Psoas muscle (tissue), 7 donors: ENCODE measurements at regions not wholly inside any gene's neighbourhood (a gene's known extent, or its start where the extent isn't known, plus 50 kb on each side); places are given as distances from the start of the nearest gene placed in this dataset.
"Not testable (repeated sequence)": the region's sequence is repeated elsewhere in the genome, so short reads cannot be mapped to it uniquely, and the experiment has no call there.

ENCODE experiments used
- ATAC-seq, 4 donors: fragments of 200-7000 bp; cut with Tn5 transposase; one replicate each; pipeline ENCODE4 v1.9.1; 2020; ENCODE audit warnings: moderate library complexity in 3 of 4, mild to moderate bottlenecking in 2 of 4
- DNase-seq, 2 donors: peaks; one replicate each; pipeline ENCODE4 v3.0.0-alpha.2; 2020
- H3K27ac ChIP-seq: fragments of 200-600 bp; one replicate; pipeline ENCODE4 v1.8.0; 2022
- H3K27me3 ChIP-seq, 3 donors: fragments of 200-600 bp in 1 of 3; one replicate each; pipeline versions ENCODE4 v1.6.1 to v1.8.0; 2013 to 2022; ENCODE audit warnings: low read length in 2 of 3, mild to moderate bottlenecking in 2 of 3, moderate library complexity in 1 of 3; ENCODE audit not compliant: insufficient read depth in 3 of 3
- H3K36me3 ChIP-seq, 2 donors: fragments of 200-600 bp in 1 of 2; one replicate each; pipeline versions ENCODE4 v1.6.1 to v1.8.0; 2013 to 2022; ENCODE audit warnings: low read depth in 1 of 2, mild to moderate bottlenecking in 1 of 2, moderate library complexity in 1 of 2; ENCODE audit not compliant: insufficient read depth in 1 of 2
- H3K4me1 ChIP-seq: fragments of 200-600 bp; one replicate; pipeline ENCODE4 v1.8.0; 2022
- H3K4me3 ChIP-seq: fragments of 200-600 bp; one replicate; pipeline ENCODE4 v1.8.0; 2022; ENCODE audit warnings: mild to moderate bottlenecking
- H3K9me3 ChIP-seq: fragments of 200-600 bp; one replicate; pipeline ENCODE4 v1.8.0; 2022
- CTCF ChIP-seq: fragments of 200-600 bp; IDR thresholded peaks from one replicate; pipeline ENCODE4 v1.8.0; 2022; ENCODE audit warnings: antibody characterized with exemption
- WGBS, 3 donors: extraction: QIAGEN DNeasy Blood & Tissue Kit; methylation state at CpG; one replicate each; pipeline versions ENCODE4 v1.1.6 to v1.1.7; 2013; 5-methylcytosine and 5-hydroxymethylcytosine counted together
- intact Hi-C, 2 donors: fragments of 100-400 bp; cut with DNase I; formaldehyde crosslinking; loops; one replicate each; pipeline versions ENCODE4 v1.11.0 to v1.14.2; 2022
- donor health status: healthy with polysubstance abuse.
- donor health status: DM: no; HTN: no; CAD: no; lungs with moderate emphysema.
- donor health status: Bipolar disorder and iron deficiency.
- donor health status: healthy.
- donor health status: DM: yes; HTN: yes; CAD: no.
- donor health status: DM: no; HTN: no; CAD: no.
- donor health status: DM: yes; HTN: yes; CAD: no.

- DNase-seq (peak in 1 of 2 donors; percentile 32), ATAC-seq (no peak)
- no peaks in the 10 kb centered on the region for H3K36me3 ChIP-seq
- H3K27me3 ChIP-seq = no peaks in the 10 kb centered on the region
- intact Hi-C loops = no loop called here
- WGBS, 3 donors = 94 to 97% (median 96%) methylated on average over 18 of the region's 18 CpGs
- no peaks in the 10 kb centered on the region for H3K4me1 ChIP-seq
- H3K4me3 ChIP-seq = no peak overlapping the region
- H3K27ac ChIP-seq = no peak overlapping the region
- H3K9me3 ChIP-seq = no peaks in the 10 kb centered on the region
- no peak for TF ChIP-seq CTCF
Measured at GRCh38 chr2:239721991-239722759, 303.0 kb downstream of the NDUFA10 start.

GRCh38 chr2:239721531-239721930, 303.6 kb downstream of the NDUFA10 start:
- no peaks in the 10 kb centered on the region for H3K36me3 ChIP-seq
- H3K4me1 ChIP-seq = no peaks in the 10 kb centered on the region
- ATAC-seq (no peak), DNase-seq (peak in 1 of 2 donors; percentile 41)
- intact Hi-C loops = no loop called here
- no peaks in the 10 kb centered on the region for H3K9me3 ChIP-seq
- H3K27me3 ChIP-seq = no peaks in the 10 kb centered on the region
- TF ChIP-seq CTCF = no peak
- H3K27ac ChIP-seq = no peak overlapping the region
- 87 to 92% (median 89%) methylated on average over 11 of the region's 11 CpGs for WGBS, 3 donors
- no peak overlapping the region for H3K4me3 ChIP-seq

DNA sequence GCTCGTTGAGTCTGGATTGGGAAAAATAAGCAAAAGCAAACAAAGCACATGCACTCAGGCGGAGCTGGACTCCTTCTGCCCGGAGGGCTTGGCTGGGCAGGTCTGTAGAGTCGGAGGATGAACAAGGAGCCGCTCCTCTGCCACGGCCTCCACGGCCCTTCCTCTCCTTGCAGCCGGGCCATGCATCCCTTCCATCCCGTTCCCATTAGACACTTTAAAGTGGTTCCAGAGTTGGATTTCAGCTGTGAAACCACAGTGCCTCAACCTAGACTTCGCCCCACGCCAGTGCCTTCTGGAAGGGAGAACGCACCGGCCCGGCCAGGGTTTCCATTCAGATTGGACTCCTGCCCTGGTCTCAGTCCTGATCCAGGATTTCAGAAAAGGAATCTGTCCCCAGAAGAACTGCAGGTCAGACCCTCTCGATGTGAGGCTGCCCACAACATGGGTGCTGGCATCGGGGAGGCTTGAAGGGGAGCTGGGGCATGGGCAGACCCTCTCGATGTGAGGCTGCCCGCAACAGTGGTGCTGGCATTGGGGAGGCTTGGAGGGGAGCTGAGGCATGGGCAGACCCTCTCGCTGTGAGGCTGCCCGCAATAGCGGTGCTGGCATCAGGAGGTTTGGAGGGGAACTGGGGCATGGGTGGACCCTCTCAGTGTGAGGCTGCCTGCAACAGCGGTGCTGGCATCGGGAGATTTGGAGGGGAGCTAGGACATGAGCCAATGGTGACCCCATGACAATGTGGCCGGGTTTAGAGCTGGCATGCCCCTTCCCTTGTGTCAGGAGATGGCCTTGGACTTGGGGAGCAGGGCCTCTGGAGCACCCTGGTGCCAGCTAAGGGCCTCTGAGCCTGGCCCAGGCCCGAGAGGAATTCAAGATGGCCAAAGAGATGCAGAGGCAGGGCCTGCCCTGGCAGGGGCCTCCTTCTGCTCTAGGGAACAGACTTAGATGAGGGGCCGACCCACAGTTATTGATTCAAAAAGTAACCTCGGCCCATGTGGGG, 304.5 kb downstream of the NDUFA10 start:
- no peak for TF ChIP-seq CTCF
- no peak overlapping the region for H3K4me3 ChIP-seq

GRCh38 chr2:239719791-239720360, 305.3 kb downstream of the NDUFA10 start:
- intact Hi-C loops = no loop called here
- no peak for ATAC-seq
- WGBS, 3 donors = 87 to 96% (median 95%) methylated on average over 9 of the region's 9 CpGs
- Histone ChIP-seq H3K9me3 (no peaks in the 10 kb centered on the region), H3K4me1 (no peaks in the 10 kb centered on the region), H3K4me3 (no peak overlapping the region), H3K27me3 (no peaks in the 10 kb centered on the region), H3K27ac (no peak overlapping the region), H3K36me3 (no peaks in the 10 kb centered on the region)
- TF ChIP-seq CTCF = no peak
- DNase-seq = peak in 1 of 2 donors; percentile 14

More for the DNA sequence above, 304.5 kb downstream of the NDUFA10 start:
- H3K27me3 ChIP-seq = no peaks in the 10 kb centered on the region
- H3K9me3 ChIP-seq = no peaks in the 10 kb centered on the region
- ATAC-seq = no peak
- intact Hi-C loops = no loop called here
- DNase-seq = peak in 1 of 2 donors; percentile 28
- no peaks in the 10 kb centered on the region for H3K36me3 ChIP-seq
- H3K4me1 ChIP-seq = no peaks in the 10 kb centered on the region
- WGBS, 3 donors = 77 to 83% (median 79%) methylated on average over 27 of the region's 27 CpGs
- H3K27ac ChIP-seq = no peak overlapping the region

DNA sequence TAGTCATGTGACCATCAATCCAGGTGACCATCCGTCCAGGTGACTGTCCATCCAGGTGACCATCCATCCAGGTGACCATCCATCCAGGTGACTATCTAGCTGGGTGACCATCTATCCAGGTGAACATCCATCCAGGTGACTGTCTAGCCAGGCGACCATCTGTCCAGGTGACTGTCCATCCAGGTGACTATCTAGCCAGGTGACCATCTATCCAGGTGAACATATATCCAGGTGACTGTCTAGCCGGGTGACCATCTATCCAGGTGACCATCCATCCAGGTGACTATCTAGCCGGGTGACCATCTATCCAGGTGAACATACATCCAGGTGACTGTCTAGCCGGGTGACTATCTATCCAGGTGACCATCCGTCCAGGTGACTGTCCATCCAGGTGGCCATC, 306.2 kb downstream of the NDUFA10 start:
- H3K4me3 ChIP-seq = not testable (repeated sequence)

More for the DNA sequence above, 306.2 kb downstream of the NDUFA10 start:
- H3K4me1 ChIP-seq, H3K9me3 ChIP-seq, H3K27me3 ChIP-seq, ATAC-seq, H3K36me3 ChIP-seq, intact Hi-C loops, H3K27ac ChIP-seq: not testable (repeated sequence)
- peak in 1 of 2 donors; percentile 17 for DNase-seq
- 88 to 96% (median 90%) methylated on average over 6 of the region's 6 CpGs for WGBS, 3 donors
